ENCODE measurements at regions not wholly inside any gene's neighbourhood (a gene's known extent, or its start where the extent isn't known, plus 50 kb on each side); places are given as distances from the start of the nearest gene placed in this dataset.

DNA sequence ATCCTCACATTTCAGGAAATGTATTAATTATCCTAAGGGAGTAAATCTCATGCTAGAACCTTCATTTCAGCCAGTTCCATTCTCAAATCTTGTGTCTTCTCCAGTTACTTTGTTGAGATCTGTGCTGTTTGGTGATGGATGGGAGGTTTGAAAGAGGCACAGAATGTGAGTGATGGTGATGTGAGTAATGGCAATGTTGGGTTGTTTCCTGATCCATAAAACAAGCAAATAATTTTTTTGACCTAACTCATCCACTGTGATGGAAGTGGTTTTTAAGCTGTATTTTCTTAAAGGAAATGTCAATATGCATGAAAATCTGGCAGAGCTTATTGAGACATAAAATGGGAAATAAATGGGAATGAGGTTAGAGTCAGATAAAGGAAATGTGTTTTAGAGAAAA is 214.7 kb downstream of the CHRM3 start:
- Histone ChIP-seq H3K4me3 (no peak overlapping the region), H3K36me3 (no peaks in the 10 kb centered on the region), H3K4me1 (ENCODE audit: insufficient read depth) (no peaks in the 10 kb centered on the region), H3K27ac (no peak overlapping the region), H3K9me3 (no peaks in the 10 kb centered on the region), H3K27me3 (no peaks in the 10 kb centered on the region)
- intact Hi-C loops (cut with DNase I) = no loop called here
- no peak for DNase-seq
- TF ChIP-seq EP300 (IDR thresholded peaks at IDR 0.05) (no peak), POLR2A (IDR thresholded peaks at IDR 0.05) (no peak)
- TF ChIP-seq, protein P1, sequence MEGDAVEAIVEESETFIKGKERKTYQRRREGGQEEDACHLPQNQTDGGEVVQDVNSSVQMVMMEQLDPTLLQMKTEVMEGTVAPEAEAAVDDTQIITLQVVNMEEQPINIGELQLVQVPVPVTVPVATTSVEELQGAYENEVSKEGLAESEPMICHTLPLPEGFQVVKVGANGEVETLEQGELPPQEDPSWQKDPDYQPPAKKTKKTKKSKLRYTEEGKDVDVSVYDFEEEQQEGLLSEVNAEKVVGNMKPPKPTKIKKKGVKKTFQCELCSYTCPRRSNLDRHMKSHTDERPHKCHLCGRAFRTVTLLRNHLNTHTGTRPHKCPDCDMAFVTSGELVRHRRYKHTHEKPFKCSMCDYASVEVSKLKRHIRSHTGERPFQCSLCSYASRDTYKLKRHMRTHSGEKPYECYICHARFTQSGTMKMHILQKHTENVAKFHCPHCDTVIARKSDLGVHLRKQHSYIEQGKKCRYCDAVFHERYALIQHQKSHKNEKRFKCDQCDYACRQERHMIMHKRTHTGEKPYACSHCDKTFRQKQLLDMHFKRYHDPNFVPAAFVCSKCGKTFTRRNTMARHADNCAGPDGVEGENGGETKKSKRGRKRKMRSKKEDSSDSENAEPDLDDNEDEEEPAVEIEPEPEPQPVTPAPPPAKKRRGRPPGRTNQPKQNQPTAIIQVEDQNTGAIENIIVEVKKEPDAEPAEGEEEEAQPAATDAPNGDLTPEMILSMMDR (IDR thresholded peaks at IDR 0.05) = no peak

DNA sequence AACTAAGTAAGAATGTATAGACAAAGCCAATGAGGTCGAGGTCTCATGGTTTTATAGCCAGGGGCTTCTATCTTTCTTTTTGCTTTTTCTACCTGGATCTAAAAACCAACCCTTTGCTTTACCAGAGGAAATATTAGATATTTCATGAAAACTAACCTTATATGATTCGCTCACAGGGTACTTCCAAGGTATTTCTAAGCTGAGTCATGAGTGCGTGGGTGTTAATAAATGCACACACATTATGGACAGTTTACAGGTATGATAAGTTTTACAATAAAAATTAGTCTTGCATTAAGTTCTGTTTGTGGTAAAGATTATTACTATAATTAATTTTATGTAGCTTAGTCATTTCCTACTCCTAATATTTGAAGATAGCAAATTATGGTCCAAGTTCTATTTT is 217.2 kb downstream of the CHRM3 start:
- no peak overlapping the region for H3K4me3 ChIP-seq
- intact Hi-C loops (cut with DNase I) = no loop called here

DNA sequence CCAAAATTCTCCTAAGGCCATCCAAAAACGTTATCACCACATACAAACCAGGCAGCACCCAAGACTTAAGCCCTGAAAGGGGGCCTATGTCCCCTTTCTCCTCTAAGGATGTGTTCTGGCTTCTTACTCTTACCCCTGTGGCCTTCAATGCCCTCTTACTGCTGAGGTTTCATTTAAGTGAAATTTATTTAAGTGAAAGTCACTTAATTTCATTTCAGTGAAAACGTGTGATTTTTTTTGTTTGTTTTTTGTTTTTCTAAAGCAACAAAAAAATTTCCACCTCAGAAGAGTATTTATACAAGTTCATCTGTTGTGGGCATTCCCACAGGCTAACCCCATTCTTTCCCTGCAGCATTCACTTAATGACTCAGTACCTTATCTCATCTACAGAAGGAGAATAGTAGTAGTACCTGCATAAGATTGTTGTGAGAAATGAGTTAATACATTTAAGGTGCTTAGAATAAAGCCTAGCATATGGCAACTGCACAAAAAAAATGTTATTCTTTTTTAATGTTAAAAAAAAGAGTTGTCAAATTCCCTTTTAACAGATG is 220.6 kb downstream of the CHRM3 start:
- H3K27ac ChIP-seq = no peak overlapping the region
- 75 to 77% (median 76%) methylated on average over 2 of the region's 2 CpGs for WGBS, 3 donors
- intact Hi-C loops (cut with DNase I) = no loop called here
- no peaks in the 10 kb centered on the region for H3K27me3 ChIP-seq
- H3K4me1 ChIP-seq (ENCODE audit: insufficient read depth) = no peaks in the 10 kb centered on the region
- H3K4me3 ChIP-seq = no peak overlapping the region
- H3K9me3 ChIP-seq = no peaks in the 10 kb centered on the region
- H3K36me3 ChIP-seq = no peaks in the 10 kb centered on the region
- no peak for DNase-seq
- TF ChIP-seq EP300 (IDR thresholded peaks at IDR 0.05) = no peak
- TF ChIP-seq, protein P1 (IDR thresholded peaks at IDR 0.05) = no peak

More for the DNA sequence above, 217.2 kb downstream of the CHRM3 start:
- DNase-seq = no peak
- 96 to 98% (median 97%) methylated on average over 3 of the region's 3 CpGs for WGBS, 3 donors
- Histone ChIP-seq H3K36me3 (no peaks in the 10 kb centered on the region), H3K27ac (no peak overlapping the region), H3K9me3 (no peaks in the 10 kb centered on the region), H3K27me3 (no peaks in the 10 kb centered on the region), H3K4me1 (ENCODE audit: insufficient read depth) (no peaks in the 10 kb centered on the region)
- TF ChIP-seq, protein P1 (IDR thresholded peaks at IDR 0.05) = no peak
- no peak for TF ChIP-seq EP300 (IDR thresholded peaks at IDR 0.05)
- no peak for TF ChIP-seq POLR2A (IDR thresholded peaks at IDR 0.05)

DNA sequence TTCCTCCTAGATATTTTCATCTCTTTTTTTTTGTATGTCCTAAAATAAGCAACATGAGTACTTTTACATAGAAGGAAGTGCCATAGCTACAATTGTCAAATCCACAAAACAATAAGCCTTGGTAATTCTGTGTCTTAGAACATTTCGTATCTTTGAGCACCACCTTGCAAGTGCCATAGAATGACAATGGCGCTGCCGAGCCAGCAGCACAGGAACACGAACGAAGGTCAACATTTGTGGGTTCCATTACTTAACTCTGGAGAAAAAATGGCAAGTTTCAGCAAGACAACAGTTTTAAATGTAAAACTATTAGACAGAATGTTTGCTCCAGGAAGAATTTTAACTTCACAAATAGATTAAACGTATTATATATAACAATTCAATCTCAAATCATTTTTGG is 222.1 kb downstream of the CHRM3 start:
- WGBS, 3 donors = 94 to 95% (median 95%) methylated on average over 6 of the region's 6 CpGs

More for the DNA sequence above, 222.1 kb downstream of the CHRM3 start:
- Histone ChIP-seq H3K9me3 (no peaks in the 10 kb centered on the region), H3K36me3 (no peaks in the 10 kb centered on the region), H3K27ac (no peak overlapping the region), H3K27me3 (no peaks in the 10 kb centered on the region), H3K4me3 (no peak overlapping the region), H3K4me1 (ENCODE audit: insufficient read depth) (no peaks in the 10 kb centered on the region)
- no peak for DNase-seq
- no peak for TF ChIP-seq POLR2A (IDR thresholded peaks at IDR 0.05)
- TF ChIP-seq, protein P1 (IDR thresholded peaks at IDR 0.05) = no peak
- no peak for TF ChIP-seq EP300 (IDR thresholded peaks at IDR 0.05)
- intact Hi-C loops (cut with DNase I) = no loop called here

Data from ovary (tissue), 7 donors.